ENCODE measurements at regions not wholly inside any gene's neighbourhood (a gene's known extent, or its start where the extent isn't known, plus 50 kb on each side); places are given as distances from the start of the nearest gene placed in this dataset.

DNA sequence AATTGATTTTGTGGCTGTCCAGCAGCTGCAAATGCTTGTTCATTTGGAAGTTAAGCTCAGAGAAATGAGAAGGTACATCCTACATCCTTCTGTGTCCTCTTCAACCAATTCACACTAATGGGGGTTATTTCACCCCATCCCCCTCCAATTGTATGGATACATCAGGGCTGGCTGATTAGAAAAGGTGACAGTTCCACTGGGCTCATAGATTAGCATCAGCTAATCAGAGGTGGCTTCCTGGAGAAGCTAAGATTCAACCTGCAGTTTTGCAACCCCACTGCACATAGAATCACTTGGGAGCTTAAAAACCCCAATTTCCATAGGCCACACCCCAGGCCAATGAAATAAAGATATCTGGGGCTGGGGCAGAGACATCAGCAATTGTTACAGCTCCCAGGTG, 217.7 kb upstream of the TLE3 start:
- intact Hi-C loops (cut with DNase I): no loop called here
- no peak for TF ChIP-seq POLR2A (IDR thresholded peaks at IDR 0.05)
- TF ChIP-seq, protein P1, sequence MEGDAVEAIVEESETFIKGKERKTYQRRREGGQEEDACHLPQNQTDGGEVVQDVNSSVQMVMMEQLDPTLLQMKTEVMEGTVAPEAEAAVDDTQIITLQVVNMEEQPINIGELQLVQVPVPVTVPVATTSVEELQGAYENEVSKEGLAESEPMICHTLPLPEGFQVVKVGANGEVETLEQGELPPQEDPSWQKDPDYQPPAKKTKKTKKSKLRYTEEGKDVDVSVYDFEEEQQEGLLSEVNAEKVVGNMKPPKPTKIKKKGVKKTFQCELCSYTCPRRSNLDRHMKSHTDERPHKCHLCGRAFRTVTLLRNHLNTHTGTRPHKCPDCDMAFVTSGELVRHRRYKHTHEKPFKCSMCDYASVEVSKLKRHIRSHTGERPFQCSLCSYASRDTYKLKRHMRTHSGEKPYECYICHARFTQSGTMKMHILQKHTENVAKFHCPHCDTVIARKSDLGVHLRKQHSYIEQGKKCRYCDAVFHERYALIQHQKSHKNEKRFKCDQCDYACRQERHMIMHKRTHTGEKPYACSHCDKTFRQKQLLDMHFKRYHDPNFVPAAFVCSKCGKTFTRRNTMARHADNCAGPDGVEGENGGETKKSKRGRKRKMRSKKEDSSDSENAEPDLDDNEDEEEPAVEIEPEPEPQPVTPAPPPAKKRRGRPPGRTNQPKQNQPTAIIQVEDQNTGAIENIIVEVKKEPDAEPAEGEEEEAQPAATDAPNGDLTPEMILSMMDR (IDR thresholded peaks at IDR 0.05): no peak
- DNase-seq: no peak
- Histone ChIP-seq H3K27me3 (no peaks in the 10 kb centered on the region), H3K36me3 (replicated peaks in 1 of 2) (no peaks in the 10 kb centered on the region), H3K4me3 (no peak overlapping the region), H3K9me3 (replicated peaks in 1 of 3) (no peaks in the 10 kb centered on the region), H3K4me1 (replicated peaks in 1 of 2) (peaks cover 0 to 11% of the 10 kb centered on the region in 2 donors), H3K27ac (no peak overlapping the region)

DNA sequence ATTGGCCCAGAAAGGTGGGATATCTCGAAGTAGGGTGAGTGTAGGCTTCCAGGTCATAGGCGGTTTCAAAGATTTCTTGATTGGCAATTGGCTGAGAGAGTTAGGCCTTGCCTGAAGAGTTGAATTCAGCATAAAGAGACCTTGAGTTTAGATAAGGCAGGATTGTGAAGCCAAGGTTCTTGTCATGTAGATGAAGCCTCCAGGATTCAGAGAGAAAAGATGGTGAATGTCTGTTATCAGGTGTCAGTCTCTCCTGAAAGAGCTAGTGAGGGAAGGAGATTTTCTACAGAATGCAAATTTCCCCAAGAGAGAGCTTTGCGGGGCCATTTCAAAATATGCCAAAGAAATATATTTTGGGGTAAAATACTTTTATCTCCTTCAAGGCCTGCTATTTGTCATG, 217.0 kb upstream of the TLE3 start:
- DNase-seq: no peak
- H3K36me3 ChIP-seq (replicated peaks in 1 of 2): no peaks in the 10 kb centered on the region
- no peaks in the 10 kb centered on the region for H3K9me3 ChIP-seq (replicated peaks in 1 of 3)
- TF ChIP-seq, protein P1 (IDR thresholded peaks at IDR 0.05): no peak
- no peaks in the 10 kb centered on the region for H3K27me3 ChIP-seq
- no peak overlapping the region for H3K4me3 ChIP-seq
- intact Hi-C loops (cut with DNase I): no loop called here
- 85 to 93% (median 89%) methylated on average over 3 of the region's 3 CpGs for WGBS, 4 donors
- H3K27ac ChIP-seq: no peak overlapping the region
- H3K4me1 ChIP-seq (replicated peaks in 1 of 2): peaks cover 0 to 5% of the 10 kb centered on the region in 2 donors

DNA sequence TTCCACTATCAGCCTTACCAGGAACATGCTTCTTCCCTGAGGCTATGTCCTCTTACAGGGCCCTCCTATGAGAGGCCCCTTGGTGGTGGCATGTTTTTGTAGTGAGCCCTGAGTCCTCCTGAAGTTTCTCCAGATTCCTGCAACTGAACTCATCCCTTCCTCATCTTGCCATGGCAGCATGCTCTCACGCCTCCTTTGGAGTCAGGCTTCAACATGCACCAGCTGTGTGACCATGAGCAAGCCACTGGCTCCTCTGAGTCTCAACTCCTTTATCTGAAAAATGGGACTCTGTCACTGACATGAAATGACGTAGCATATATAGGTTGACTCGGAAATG, 216.3 kb upstream of the TLE3 start:
- Histone ChIP-seq H3K27me3 (no peaks in the 10 kb centered on the region), H3K27ac (no peak overlapping the region), H3K4me1 (replicated peaks in 1 of 2) (peaks cover 0 to 5% of the 10 kb centered on the region in 2 donors), H3K4me3 (no peak overlapping the region), H3K9me3 (replicated peaks in 1 of 3) (no peaks in the 10 kb centered on the region), H3K36me3 (replicated peaks in 1 of 2) (no peaks in the 10 kb centered on the region)
- intact Hi-C loops (cut with DNase I): no loop called here
- DNase-seq: no peak
- WGBS, 4 donors: 95 to 98% (median 98%) methylated on average over 3 of the region's 3 CpGs
- no peak for TF ChIP-seq POLR2A (IDR thresholded peaks at IDR 0.05)
- TF ChIP-seq, protein P1 (IDR thresholded peaks at IDR 0.05): no peak

DNA sequence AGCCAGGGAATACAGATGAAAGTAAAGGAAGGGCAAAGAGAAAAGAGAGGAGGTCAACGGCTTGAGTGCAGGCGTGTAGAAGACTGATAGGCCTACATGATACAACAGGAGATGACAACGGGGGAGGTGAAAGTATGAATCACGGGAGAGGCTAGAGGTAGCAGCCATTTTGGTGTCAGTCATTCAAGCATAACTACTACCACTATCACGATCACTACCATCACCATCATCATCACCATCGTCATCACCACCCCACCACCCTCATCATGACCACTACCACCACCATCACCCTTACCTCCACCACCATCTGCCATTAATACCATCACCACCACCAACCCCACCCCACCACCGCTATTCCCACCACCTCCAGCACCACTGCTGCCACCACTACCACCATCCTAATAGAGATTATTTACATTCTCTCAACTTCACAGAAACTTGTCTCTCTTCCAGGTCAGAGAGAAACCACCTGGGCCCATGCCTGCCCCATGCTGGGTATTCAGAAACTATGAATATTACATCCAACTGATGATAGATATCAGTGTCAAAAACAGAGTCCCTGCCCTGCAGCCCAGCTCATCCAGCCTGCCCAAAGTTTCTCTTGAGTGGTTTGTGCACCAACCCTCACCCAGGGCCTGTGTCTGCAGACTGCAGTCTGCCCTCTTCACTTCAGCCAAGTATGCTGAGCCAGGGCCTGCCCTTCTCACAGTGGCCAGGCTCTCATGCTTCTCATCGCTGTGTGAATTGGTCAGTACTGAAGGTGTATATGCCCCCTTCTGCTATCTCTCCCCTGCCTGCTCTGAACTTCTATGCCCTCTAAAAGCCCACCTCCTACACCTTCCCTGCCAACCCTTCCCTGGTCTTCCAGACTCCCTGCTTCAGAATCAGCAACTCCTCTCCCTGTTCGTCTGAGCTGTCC, 215.6 kb upstream of the TLE3 start:
- Histone ChIP-seq H3K4me3 (no peak overlapping the region), H3K9me3 (replicated peaks in 1 of 3) (no peaks in the 10 kb centered on the region), H3K27me3 (no peaks in the 10 kb centered on the region), H3K36me3 (replicated peaks in 1 of 2) (no peaks in the 10 kb centered on the region), H3K4me1 (replicated peaks in 1 of 2) (peaks cover 0 to 3% of the 10 kb centered on the region in 2 donors), H3K27ac (no peak overlapping the region)
- WGBS, 4 donors: 88 to 92% (median 90%) methylated on average over 9 of the region's 9 CpGs
- intact Hi-C loops (cut with DNase I): no loop called here
- DNase-seq: no peak
- TF ChIP-seq, protein P1 (IDR thresholded peaks at IDR 0.05): no peak
- no peak for TF ChIP-seq POLR2A (IDR thresholded peaks at IDR 0.05)
